Activated T-helper 1 cell treated with anti-CD3 and anti-CD28 coated beads, Interleukin-12 subunit alpha, Interleukin-12 subunit beta, Interleukin-2, Interleukin-4 antibody, amounts not matched to agents 30 ng/mL and 10 ng/mL and 1 ng/mL, durations not matched to agents 14 hours and 24 hours and 36 hours (primary cell): ENCODE measurements at regions not wholly inside any gene's neighbourhood (a gene's known extent, or its start where the extent isn't known, plus 50 kb on each side); places are given as distances from the start of the nearest gene placed in this dataset.

Source experiments
- DNase-seq: peaks from one replicate; pipeline ENCODE4 v3.0.0; 2021; ENCODE audit warnings: low spot score
- H3K27ac Mint-ChIP-seq: one replicate; pipeline ENCODE4 v1.8.0; 2021; ENCODE audit warnings: mild to moderate bottlenecking, mixed read lengths
- H3K27me3 Mint-ChIP-seq: one replicate; pipeline ENCODE4 v1.8.0; 2022; ENCODE audit warnings: mild to moderate bottlenecking, moderate library complexity, mixed read lengths; ENCODE audit not compliant: insufficient read depth
- H3K36me3 Mint-ChIP-seq: one replicate; pipeline ENCODE4 v1.8.0; 2021; ENCODE audit warnings: low read depth, mixed read lengths
- H3K4me1 Mint-ChIP-seq: one replicate; pipeline ENCODE4 v1.8.0; 2021; ENCODE audit warnings: low read depth, mixed read lengths
- H3K4me3 Mint-ChIP-seq: one replicate; pipeline ENCODE4 v1.8.0; 2021; ENCODE audit warnings: mild to moderate bottlenecking, moderate library complexity, mixed read lengths
- H3K9me3 Mint-ChIP-seq: one replicate; pipeline ENCODE4 v1.8.0; 2021; ENCODE audit warnings: mixed read lengths
- intact Hi-C: fragments of 100-400 bp; cut with micrococcal nuclease; formaldehyde crosslinking; loops from one replicate; pipeline ENCODE4 v1.15.1; 2024

DNA sequence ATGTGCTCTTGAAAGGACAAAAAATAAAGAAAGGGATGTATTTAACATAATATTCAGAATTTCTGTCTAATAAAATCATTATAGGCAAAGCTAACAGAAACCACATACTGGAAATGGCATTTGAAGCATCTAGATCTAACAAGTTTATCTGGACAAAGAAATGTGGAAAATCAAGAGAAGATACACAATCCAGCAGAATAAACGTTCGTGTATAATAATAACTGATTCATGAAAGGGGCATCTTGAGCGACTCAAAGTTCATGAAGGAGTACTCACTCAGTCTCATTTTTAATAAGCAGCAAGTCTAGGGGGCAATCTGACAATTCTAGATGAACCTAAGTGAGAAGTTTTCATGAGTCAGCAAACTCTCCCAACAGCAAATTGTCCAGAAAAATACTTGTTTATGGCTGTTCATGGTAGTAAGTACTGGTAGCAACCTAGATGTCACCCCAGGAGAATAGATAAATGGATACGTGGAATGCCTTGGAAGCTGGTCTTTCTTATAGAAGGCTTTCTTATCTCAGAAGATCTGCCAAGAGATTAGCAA, 541.8 kb downstream of the INHBA start:
- intact Hi-C loops: no loop called here
- no peak for DNase-seq
- H3K27ac Mint-ChIP-seq: no peak overlapping the region
- no peaks in the 10 kb centered on the region for H3K27me3 Mint-ChIP-seq
- no peaks in the 10 kb centered on the region for H3K4me1 Mint-ChIP-seq
- peaks cover 5% of the 10 kb centered on the region for H3K9me3 Mint-ChIP-seq
- H3K4me3 Mint-ChIP-seq: no peak overlapping the region
- no peaks in the 10 kb centered on the region for H3K36me3 Mint-ChIP-seq

DNA sequence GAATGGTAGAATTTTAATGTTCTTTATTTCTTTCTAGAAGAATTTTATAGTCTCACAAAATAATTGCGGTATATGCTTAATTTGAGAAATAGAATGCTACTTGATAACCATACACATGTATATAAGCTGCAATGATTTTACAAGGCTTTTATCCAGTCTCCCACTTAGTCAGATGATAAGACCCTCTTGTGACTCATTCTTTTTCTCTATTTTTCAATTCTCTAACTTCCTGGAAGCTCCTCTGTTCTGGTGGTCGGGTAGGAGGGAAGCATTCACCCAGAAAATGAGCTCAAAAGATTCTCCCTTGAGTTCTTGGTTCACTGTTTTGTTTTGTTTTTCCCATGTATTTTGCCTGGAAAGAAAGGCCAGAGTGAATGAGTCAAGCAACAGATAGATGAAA, 546.6 kb downstream of the INHBA start:
- peaks cover 5% of the 10 kb centered on the region for H3K9me3 Mint-ChIP-seq
- intact Hi-C loops: no loop called here
- no peaks in the 10 kb centered on the region for H3K36me3 Mint-ChIP-seq
- H3K27ac Mint-ChIP-seq: no peak overlapping the region
- H3K4me1 Mint-ChIP-seq: no peaks in the 10 kb centered on the region
- no peaks in the 10 kb centered on the region for H3K27me3 Mint-ChIP-seq
- no peak overlapping the region for H3K4me3 Mint-ChIP-seq
- no peak for DNase-seq

DNA sequence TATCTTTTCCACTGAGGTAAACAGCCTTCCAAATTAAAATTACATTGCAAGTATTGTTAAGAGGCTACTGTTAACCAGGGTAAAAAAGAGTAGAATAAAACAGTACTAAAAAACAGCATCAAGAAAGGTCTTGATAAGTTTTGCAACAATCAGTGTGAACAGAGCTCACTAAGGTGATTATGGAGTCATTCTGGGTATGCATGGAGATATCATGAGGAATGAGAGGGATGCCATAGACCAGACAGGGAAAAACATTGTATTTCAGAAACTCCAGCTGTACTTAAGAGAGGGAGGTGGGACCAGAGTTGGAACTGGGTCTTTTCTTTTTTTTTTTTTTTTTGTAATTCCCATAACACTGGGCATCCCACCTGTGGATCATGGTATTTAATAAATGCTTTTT, 549.6 kb downstream of the INHBA start:
- no peaks in the 10 kb centered on the region for H3K27me3 Mint-ChIP-seq

DNA sequence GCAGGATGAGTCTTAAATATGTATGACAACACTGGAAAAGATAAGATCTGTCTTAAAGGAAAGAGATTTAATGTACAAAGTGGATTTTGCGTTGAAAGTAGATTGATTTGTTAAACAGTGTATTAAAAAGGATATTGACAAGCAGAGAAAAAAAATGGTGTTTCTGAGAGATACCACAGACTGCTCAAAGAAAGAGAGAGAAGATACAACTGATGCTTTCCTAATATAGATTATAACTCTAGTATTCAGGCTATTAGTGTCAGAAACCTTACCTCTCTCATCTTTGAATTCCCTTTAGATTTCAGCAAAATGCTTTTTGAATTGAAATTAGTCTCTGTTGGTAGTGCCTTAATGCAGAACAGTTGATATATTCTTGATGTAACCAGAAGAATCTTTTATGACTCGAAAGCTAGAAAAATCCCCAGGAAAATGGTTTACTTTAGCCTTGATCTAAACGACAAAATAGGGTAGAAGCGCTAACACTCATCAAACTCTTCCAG, 550.7 kb downstream of the INHBA start:
- DNase-seq: no peak
- Mint-ChIP-seq H3K4me1 (no peaks in the 10 kb centered on the region), H3K36me3 (no peaks in the 10 kb centered on the region), H3K4me3 (no peak overlapping the region), H3K9me3 (no peaks in the 10 kb centered on the region), H3K27me3 (no peaks in the 10 kb centered on the region), H3K27ac (no peak overlapping the region)
- intact Hi-C loops: no loop called here

More for the DNA sequence above, 549.6 kb downstream of the INHBA start:
- DNase-seq: no peak
- Mint-ChIP-seq H3K4me1 (no peaks in the 10 kb centered on the region), H3K36me3 (no peaks in the 10 kb centered on the region), H3K4me3 (no peak overlapping the region), H3K27ac (no peak overlapping the region), H3K9me3 (peaks cover 2% of the 10 kb centered on the region)
- intact Hi-C loops: no loop called here

DNA sequence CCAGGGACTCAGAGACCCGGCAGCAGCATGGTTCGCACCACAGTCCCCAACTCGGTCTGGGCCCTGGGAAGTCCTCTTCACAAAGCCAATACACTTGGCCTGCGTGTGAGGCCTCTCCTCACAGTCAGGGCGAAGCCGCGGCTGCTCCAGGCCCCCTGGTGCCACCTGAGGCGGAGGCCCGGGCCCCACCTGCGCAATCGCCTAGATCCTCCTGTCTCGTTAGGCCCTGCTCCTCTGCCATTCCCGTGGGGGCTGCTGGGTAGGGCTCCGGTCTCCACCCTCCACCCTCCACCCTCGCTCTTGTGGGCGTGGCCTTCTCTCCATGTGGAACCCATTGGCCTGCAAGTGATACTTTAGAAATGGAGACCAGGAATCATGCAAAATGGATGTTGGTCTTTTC, 553.3 kb downstream of the INHBA start:
- Mint-ChIP-seq H3K4me3 (no peak overlapping the region), H3K27me3 (no peaks in the 10 kb centered on the region), H3K36me3 (no peaks in the 10 kb centered on the region), H3K27ac (no peak overlapping the region), H3K9me3 (no peaks in the 10 kb centered on the region), H3K4me1 (no peaks in the 10 kb centered on the region)
- intact Hi-C loops: no loop called here
- DNase-seq: no peak

DNA sequence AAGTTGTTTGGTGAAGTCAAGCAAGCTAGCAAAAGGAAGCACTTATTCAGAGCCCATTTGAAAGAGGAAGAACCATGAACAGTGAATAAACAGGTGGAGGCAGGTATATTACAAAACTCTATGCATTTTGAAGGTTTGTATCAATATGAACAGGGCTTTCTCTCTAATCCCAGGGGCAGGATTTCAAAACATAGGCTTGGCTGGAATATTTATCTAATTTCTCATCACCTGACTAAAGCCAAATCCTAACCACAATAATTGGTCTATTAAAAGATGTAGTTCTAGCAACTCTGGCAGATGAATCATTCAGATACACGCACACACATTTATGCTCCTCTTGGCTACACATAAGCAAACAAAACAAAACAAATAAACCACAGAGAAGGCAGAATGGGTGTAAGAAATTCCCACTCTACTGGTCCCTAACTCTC, 554.4 kb downstream of the INHBA start:
- H3K4me3 Mint-ChIP-seq: no peak overlapping the region
- H3K27me3 Mint-ChIP-seq: no peaks in the 10 kb centered on the region
- H3K4me1 Mint-ChIP-seq: no peaks in the 10 kb centered on the region
- no peak for DNase-seq
- H3K9me3 Mint-ChIP-seq: no peaks in the 10 kb centered on the region
- no peak overlapping the region for H3K27ac Mint-ChIP-seq
- no peaks in the 10 kb centered on the region for H3K36me3 Mint-ChIP-seq
- intact Hi-C loops: no loop called here

DNA sequence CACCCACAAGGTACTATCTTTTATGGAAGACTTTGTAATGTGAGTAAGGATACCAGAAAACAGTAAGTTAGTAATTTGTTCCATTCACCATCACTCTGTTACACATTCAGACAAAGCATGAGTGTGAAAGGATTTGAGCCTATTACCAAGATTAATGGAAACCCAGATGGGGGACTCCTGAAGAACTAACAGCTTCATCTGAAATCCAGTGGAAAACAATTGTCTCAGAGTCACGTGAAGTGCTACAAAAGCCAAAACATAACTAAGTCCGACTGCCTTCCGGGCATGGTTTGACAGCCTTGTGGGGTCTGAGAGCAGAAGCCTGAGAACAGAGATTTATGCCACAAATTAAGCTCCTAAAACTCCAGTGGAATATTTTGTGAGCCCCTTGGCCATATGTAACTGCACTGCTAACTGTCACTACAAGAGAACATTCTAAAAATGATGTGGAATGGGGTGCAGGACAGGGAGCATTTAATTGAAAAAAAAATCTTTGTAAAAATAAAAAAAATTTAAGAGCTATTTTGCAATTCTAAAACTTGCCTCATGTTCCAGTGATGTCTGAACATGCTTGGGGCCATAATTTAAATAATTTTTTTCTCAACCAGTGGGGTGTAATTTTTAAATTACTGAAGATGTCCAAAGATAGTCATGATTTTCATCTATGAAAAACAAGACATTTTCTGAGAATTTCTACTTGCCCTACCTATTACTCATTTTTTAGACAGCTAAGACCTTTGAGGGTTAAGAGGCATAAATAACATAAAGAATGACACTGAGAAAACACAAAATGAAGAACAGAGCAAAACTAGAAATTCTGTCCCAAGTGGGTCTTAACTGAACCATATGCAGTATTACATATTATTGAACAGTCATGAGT, 555.0 kb downstream of the INHBA start:
- Mint-ChIP-seq H3K27me3 (no peaks in the 10 kb centered on the region), H3K36me3 (no peaks in the 10 kb centered on the region), H3K4me3 (no peak overlapping the region), H3K9me3 (no peaks in the 10 kb centered on the region), H3K27ac (no peak overlapping the region), H3K4me1 (no peaks in the 10 kb centered on the region)
- no peak for DNase-seq
- intact Hi-C loops: no loop called here

DNA sequence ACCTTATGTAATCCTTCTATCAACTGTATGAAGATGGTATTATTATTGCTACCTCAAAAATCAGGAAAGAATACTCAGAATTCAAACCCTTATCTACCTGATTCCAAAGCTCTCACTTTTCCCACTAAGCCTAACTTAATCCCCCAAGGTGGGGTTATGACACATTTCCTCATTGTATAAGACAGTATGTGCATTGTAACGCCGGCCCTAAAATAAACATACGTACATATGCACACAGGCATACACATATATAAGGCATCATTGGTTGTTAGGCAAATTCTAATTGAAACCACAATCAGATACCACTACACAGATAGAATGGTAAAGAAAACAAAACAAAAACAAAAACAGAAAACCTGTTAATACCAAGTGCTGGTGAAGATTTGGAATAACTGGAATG, 556.5 kb downstream of the INHBA start:
- Mint-ChIP-seq H3K27ac (no peak overlapping the region), H3K27me3 (no peaks in the 10 kb centered on the region), H3K36me3 (no peaks in the 10 kb centered on the region), H3K4me3 (no peak overlapping the region), H3K9me3 (no peaks in the 10 kb centered on the region), H3K4me1 (no peaks in the 10 kb centered on the region)
- intact Hi-C loops: no loop called here
- no peak for DNase-seq

DNA sequence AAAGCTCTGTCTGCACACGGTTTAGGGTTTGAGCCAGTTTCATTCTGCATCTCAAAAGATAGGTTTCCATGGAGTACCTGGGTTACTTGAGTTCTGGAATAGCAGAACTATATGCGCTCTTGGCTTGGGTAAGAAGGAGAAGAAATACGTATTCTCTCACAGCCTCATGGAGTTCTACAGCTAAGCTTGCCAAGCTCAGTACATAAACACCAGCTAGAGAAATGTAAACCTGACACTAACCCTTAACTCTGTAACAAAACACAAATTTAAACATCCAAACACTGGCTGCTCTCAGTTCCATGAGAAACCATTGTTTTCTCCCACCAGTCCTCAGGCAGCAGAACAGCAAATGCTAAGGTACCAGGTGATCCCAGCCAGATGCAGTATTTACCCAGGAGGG, 557.2 kb downstream of the INHBA start:
- H3K27me3 Mint-ChIP-seq: no peaks in the 10 kb centered on the region
- H3K4me1 Mint-ChIP-seq: no peaks in the 10 kb centered on the region
- H3K4me3 Mint-ChIP-seq: no peak overlapping the region
- H3K36me3 Mint-ChIP-seq: no peaks in the 10 kb centered on the region
- no peaks in the 10 kb centered on the region for H3K9me3 Mint-ChIP-seq
- DNase-seq: no peak
- H3K27ac Mint-ChIP-seq: no peak overlapping the region
- intact Hi-C loops: no loop called here

DNA sequence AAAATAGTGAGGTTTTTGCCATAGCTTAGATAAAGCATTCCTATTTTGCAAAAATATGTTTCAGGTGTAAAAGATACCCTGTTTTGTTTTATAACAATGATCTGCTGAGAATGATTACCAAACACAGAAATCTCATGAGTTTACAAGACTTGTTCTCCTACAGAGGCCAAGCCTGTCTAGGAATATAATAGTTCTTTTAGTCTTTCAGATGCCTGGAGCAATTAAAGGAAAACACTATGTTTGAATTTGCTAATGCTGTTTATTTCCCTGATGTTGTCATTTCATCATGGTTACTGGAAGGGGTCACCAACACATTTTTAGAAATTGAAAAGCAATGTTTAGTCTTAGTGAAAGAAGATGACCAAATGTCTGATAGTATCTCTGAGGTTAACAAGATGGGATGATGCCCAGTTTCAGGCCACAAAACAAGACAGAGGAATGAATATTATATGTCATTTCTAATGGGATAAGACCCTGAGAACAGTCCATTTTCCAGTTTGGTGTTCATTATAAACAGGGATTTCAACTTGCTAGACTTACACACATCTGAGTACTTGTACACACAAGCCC, 559.9 kb downstream of the INHBA start:
- no peaks in the 10 kb centered on the region for H3K36me3 Mint-ChIP-seq

DNA sequence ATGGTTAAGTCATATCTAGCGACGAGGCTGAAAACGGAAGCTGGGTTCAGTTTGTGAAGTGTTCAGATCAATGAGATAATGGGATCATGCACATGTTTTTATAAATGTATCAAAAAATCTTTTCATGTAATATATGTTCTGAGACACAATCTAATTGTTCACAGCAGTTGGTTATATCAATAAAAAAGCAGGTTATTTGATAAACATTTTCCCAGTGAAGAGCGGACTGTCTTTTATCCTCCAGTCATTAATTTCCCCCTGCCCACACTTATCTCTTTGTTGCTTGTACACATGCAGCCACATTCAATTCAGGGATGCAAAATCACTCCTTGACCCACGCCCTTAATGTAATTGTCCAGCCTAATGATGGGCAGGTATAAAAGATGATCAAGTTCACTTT, 563.1 kb downstream of the INHBA start:
- H3K4me1 Mint-ChIP-seq: no peaks in the 10 kb centered on the region
- no peaks in the 10 kb centered on the region for H3K36me3 Mint-ChIP-seq
- H3K27ac Mint-ChIP-seq: no peak overlapping the region
- no peak overlapping the region for H3K4me3 Mint-ChIP-seq
- H3K9me3 Mint-ChIP-seq: no peaks in the 10 kb centered on the region
- intact Hi-C loops: no loop called here
- no peaks in the 10 kb centered on the region for H3K27me3 Mint-ChIP-seq
- DNase-seq: no peak

More for the DNA sequence above, 559.9 kb downstream of the INHBA start:
- no peaks in the 10 kb centered on the region for H3K27me3 Mint-ChIP-seq
- no peaks in the 10 kb centered on the region for H3K9me3 Mint-ChIP-seq
- H3K27ac Mint-ChIP-seq: no peak overlapping the region
- intact Hi-C loops: no loop called here
- H3K4me3 Mint-ChIP-seq: no peak overlapping the region
- H3K4me1 Mint-ChIP-seq: no peaks in the 10 kb centered on the region
- no peak for DNase-seq

DNA sequence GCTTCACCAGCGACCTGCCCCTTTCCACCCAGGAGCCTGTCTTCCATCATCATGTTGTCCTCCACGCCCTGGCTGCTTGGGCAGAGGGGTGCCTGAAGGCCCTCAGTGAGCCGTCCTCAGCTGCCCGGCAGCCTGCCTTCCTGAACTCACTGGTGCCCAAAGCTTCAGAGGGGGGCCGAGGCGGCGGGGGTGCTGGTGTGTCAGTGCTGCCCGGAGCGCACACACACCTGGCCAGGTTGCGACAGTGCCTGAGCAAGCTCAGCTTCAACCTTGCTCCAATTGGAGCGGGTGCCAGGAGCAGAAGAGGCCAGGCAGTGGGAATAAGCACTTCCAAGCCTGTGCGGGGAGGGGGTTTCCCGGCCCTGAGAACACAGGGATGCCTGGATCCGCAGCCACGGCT, 566.3 kb downstream of the INHBA start:
- intact Hi-C loops: no loop called here
- H3K36me3 Mint-ChIP-seq: no peaks in the 10 kb centered on the region
- H3K27ac Mint-ChIP-seq: no peak overlapping the region
- no peak for DNase-seq
- H3K27me3 Mint-ChIP-seq: no peaks in the 10 kb centered on the region
- no peaks in the 10 kb centered on the region for H3K9me3 Mint-ChIP-seq
- H3K4me3 Mint-ChIP-seq: no peak overlapping the region
- H3K4me1 Mint-ChIP-seq: no peaks in the 10 kb centered on the region

DNA sequence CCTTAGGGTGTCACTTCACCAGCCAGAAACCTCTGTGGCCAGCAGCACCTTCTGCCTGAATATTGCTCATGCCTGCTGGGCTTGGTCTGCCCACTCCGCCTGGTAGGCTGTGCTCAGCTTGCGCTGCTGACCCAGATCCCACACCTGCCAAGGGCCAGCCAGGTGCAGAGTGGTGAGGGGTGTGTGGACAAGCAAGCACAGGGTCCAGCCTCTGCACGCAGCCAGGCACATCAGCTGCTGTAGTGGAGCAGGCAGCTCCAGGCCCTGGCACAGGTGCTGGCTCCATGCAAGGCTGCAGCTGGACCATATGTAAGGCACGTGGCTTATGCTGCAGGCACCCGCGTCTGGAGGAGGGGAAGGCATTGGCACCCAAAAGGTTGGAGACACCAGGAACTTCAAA, 567.4 kb downstream of the INHBA start:
- DNase-seq: no peak
- Mint-ChIP-seq H3K4me1 (no peaks in the 10 kb centered on the region), H3K9me3 (no peaks in the 10 kb centered on the region), H3K4me3 (no peak overlapping the region), H3K27me3 (no peaks in the 10 kb centered on the region), H3K36me3 (no peaks in the 10 kb centered on the region), H3K27ac (no peak overlapping the region)
- intact Hi-C loops: no loop called here
